ENCODE measurements at regions not wholly inside any gene's neighbourhood (a gene's known extent, or its start where the extent isn't known, plus 50 kb on each side); places are given as distances from the start of the nearest gene placed in this dataset.
A peak's percentile ranks its signal among the peaks of the same experiment; 100 is the strongest.

- H3K36me3 ChIP-seq (replicated peaks in 1 of 2; ENCODE audit: control extremely low read depth in 1 of 2, control insufficient read depth in 1 of 2, extremely low read depth in 1 of 2, insufficient read depth in 2 of 2, low read length in 1 of 2) = no peaks in the 10 kb centered on the region
- WGBS (ENCODE audit: insufficient coverage) = 33% methylated on average over 10 of the region's 11 CpGs
- H3K4me3 ChIP-seq (ENCODE audit: control extremely low read depth in 1 of 5, extremely low read depth in 1 of 5, insufficient read depth in 1 of 5, low read depth in 2 of 5, low read length in 4 of 5) = no peak overlapping the region
- H3K4me2 ChIP-seq (replicated peaks; ENCODE audit: low read depth, low read length, poor library complexity, severe bottlenecking) = no peak overlapping the region
- peaks cover 0 to 6% (median 0%) of the 10 kb centered on the region in 3 donors for H3K9me3 ChIP-seq (ENCODE audit: control extremely low read depth in 1 of 3, control insufficient read depth in 2 of 3, insufficient read depth in 1 of 3, low read length in 2 of 3)
- intact Hi-C loops (cut with micrococcal nuclease) = no loop called here
- H3K4me1 ChIP-seq (ENCODE audit: control insufficient read depth in 2 of 2, insufficient read depth in 2 of 2, low read length in 2 of 2) = no peaks in the 10 kb centered on the region
- H3K9ac ChIP-seq (ENCODE audit: low read length) = no peak overlapping the region
- ATAC-seq (ENCODE audit: low read depth) = no peak
- CTCF ChIA-PET = interaction anchor here (1.2 kb wide), 1 partner anchor 25 kb away, joined by 4 read pairs; no protein-coding TSS in a partner anchor
- peak; percentile 26 for TF ChIP-seq CTCF (IDR thresholded peaks at IDR 0.05)
- TF ChIP-seq EZH2 (IDR thresholded peaks at IDR 0.05; ENCODE audit: borderline replicate concordance, insufficient read depth, low read depth, low read length, poor library complexity, severe bottlenecking) = no peak
- Mint-ChIP-seq H3K4me1 (no peaks in the 10 kb centered on the region), H3K9me3 (ENCODE audit: insufficient read depth) (no peaks in the 10 kb centered on the region), H3K27ac (no peak overlapping the region), H3K4me3 (no peak overlapping the region), H3K27me3 (peaks cover 13% of the 10 kb centered on the region)
- no peak for DNase-seq
- H3K27ac ChIP-seq (ENCODE audit: low read length in 2 of 2) = no peak overlapping the region
- no peak overlapping the region for H2AFZ ChIP-seq (ENCODE audit: insufficient read depth, low read depth, low read length, poor library complexity, severe bottlenecking)
- H3K27me3 ChIP-seq (replicated peaks in 1 of 4; ENCODE audit: control extremely low read depth in 1 of 4, control insufficient read depth in 3 of 4, insufficient read depth in 4 of 4, low read length in 3 of 4) = no peaks in the 10 kb centered on the region
- H4K20me1 ChIP-seq (ENCODE audit: control insufficient read depth, insufficient read depth, low read length, poor library complexity, severe bottlenecking) = no peaks in the 10 kb centered on the region
- POLR2A ChIA-PET = no interaction called here
- no peaks in the 10 kb centered on the region for H3K79me2 ChIP-seq (ENCODE audit: control insufficient read depth, insufficient read depth, low read length)
Observed at GRCh38 chr17:33725675-33726271, 432.7 kb upstream of the ASIC2 start.

- Mint-ChIP-seq H3K4me3 (no peak overlapping the region), H3K4me1 (no peaks in the 10 kb centered on the region), H3K27me3 (peaks cover 13% of the 10 kb centered on the region), H3K27ac (no peak overlapping the region), H3K9me3 (ENCODE audit: insufficient read depth) (no peaks in the 10 kb centered on the region)
- H3K27ac ChIP-seq (ENCODE audit: low read length in 2 of 2) = no peak overlapping the region
- TF ChIP-seq CTCF (IDR thresholded peaks at IDR 0.05) = no peak
- no peak for TF ChIP-seq EZH2 (IDR thresholded peaks at IDR 0.05; ENCODE audit: borderline replicate concordance, insufficient read depth, low read depth, low read length, poor library complexity, severe bottlenecking)
- no peak overlapping the region for H3K4me3 ChIP-seq (ENCODE audit: control extremely low read depth in 1 of 5, extremely low read depth in 1 of 5, insufficient read depth in 1 of 5, low read depth in 2 of 5, low read length in 4 of 5)
- intact Hi-C loops (cut with micrococcal nuclease) = no loop called here
- CTCF ChIA-PET = no interaction called here
- no peaks in the 10 kb centered on the region for H3K27me3 ChIP-seq (replicated peaks in 1 of 4; ENCODE audit: control extremely low read depth in 1 of 4, control insufficient read depth in 3 of 4, insufficient read depth in 4 of 4, low read length in 3 of 4)
- no peak for ATAC-seq (ENCODE audit: low read depth)
- POLR2A ChIA-PET = no interaction called here
- H2AFZ ChIP-seq (ENCODE audit: insufficient read depth, low read depth, low read length, poor library complexity, severe bottlenecking) = no peak overlapping the region
- no peak overlapping the region for H3K4me2 ChIP-seq (replicated peaks; ENCODE audit: low read depth, low read length, poor library complexity, severe bottlenecking)
- H3K9ac ChIP-seq (ENCODE audit: low read length) = no peak overlapping the region
- H4K20me1 ChIP-seq (ENCODE audit: control insufficient read depth, insufficient read depth, low read length, poor library complexity, severe bottlenecking) = no peaks in the 10 kb centered on the region
- no peaks in the 10 kb centered on the region for H3K4me1 ChIP-seq (ENCODE audit: control insufficient read depth in 2 of 2, insufficient read depth in 2 of 2, low read length in 2 of 2)
- no peaks in the 10 kb centered on the region for H3K79me2 ChIP-seq (ENCODE audit: control insufficient read depth, insufficient read depth, low read length)
- peaks cover 0 to 9% (median 0%) of the 10 kb centered on the region in 3 donors for H3K9me3 ChIP-seq (ENCODE audit: control extremely low read depth in 1 of 3, control insufficient read depth in 2 of 3, insufficient read depth in 1 of 3, low read length in 2 of 3)
- DNase-seq = no peak
- no CpG with 5 or more reads among the region's 2 CpGs for WGBS (ENCODE audit: insufficient coverage)
- H3K36me3 ChIP-seq (replicated peaks in 1 of 2; ENCODE audit: control extremely low read depth in 1 of 2, control insufficient read depth in 1 of 2, extremely low read depth in 1 of 2, insufficient read depth in 2 of 2, low read length in 1 of 2) = no peaks in the 10 kb centered on the region
Observed at GRCh38 chr17:33730131-33730530, 437.0 kb upstream of the ASIC2 start.
